NCI-H524 (cell line): ENCODE measurements at regions not wholly inside any gene's neighbourhood (a gene's known extent, or its start where the extent isn't known, plus 50 kb on each side); places are given as distances from the start of the nearest gene placed in this dataset.
"Not testable (repeated sequence)": the region's sequence is repeated elsewhere in the genome, so short reads cannot be mapped to it uniquely, and the experiment has no call there.

Source experiments
- DNase-seq, 2 experiments: peaks; one replicate each; lab custom pipeline; 2025; lab: John Stamatoyannopoulos, UW

DNA sequence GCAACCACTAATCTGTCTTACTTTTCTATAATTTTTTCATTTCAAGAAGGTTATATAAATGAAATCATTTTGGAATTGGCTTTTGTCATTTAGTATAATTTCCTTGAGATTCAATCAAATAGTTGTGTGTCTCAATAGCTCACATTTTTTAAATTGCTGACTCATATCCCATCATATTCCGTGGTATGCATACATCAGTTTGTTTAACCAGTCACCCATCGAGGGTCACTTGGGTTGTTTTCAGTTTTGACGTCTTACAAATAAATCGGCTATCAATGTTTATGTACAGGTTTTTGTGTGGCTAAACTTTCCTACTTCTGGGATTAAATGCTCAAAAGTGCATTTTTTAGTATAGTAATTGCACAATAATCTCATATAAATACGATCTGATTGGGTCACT is 185.5 kb downstream of the TAF11L14 start:
- DNase-seq = no peak

DNA sequence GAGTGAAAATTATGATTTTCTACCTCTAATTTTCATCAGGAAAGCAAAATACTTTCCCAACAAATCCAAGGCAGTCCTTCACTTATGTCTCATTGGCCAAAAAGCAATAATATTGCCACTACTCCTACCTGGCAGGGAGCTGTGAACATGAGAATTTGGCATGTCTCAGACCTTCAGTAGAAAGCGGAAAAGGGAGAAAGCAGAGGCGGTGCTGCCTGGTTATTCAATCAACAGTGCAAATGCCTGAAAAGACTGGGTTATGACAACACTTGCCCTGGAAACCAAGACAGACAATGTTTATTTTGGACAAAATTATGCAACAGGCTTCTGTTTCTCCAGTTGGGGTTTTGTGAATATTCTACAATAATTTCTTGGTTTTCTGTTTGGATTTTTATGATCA is 194.4 kb downstream of the TAF11L14 start:
- DNase-seq = no peak

DNA sequence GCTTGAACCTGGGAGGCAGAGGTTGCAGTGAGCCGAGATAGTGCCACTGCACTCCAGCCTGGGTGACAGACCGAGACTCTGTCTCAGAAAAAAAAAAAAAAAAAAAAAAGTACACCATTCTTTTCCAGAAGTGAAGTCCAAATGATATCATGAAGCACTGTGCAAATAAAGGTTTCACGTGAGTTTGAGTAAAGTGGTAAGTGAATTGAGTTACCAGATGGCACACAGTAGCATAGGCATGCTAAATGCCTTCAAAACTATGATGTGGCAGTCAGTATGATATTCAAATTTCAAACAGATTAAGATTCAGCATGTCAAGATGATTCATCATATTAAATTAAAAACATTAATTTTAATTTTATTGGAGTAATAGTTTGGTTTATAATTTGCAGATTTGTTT is 195.2 kb downstream of the TAF11L14 start:
- no peak for DNase-seq

DNA sequence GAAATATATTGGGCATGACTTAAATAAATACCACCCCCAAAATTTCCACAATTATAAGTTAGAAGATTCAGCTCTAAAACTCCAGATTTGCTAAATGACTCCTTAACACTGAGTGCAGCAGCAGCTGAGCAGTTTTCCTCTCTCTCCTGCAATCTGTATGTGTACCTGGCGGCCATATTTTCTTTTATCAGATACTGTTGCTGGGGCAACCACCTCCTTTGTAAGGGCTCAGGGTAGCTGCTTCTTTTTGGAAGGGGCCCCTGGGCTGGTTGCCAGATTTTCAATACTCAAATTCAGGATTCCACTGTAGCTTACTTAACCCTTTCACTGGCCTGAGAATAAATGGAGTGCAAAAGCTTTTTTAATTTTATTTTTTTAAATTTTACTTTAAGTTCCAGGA is 197.0 kb downstream of the TAF11L14 start:
- DNase-seq = peak; percentile 42 to 83

DNA sequence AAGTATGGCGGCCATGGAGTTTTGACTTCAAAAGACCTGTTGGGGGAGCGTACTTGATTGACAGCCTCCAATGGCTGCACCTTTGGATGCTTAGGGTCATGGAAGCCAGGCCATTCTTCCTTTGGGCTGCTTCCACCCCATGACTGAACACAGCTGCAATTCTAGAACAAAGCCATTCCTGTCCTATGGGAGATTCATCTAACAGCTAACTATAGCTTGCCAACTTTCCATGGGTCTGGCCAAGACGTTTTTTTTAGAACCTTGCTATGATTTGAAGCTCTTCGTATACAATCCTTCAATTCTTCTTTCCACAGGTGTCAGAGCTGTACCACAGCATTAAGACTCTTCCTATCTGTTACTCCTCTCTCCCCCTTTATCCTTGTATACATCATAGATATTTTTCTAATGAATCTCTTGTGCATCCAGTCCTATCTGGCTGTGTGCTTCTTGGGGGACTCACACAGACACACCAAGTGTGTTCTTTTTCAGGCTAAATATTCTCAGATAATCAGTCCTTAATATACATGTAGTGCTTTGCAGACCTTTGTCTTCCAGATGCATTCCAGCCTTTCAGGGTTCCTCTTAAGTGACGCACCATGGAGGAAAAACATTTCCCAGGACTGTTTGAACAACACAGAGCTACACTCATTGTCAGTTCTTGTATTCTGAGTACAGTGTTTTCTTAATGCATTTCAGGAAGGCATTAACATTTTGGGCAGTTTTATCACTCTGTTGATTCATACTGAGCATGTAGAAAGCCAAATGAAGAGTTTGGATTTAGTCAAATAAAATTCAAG is 198.9 kb downstream of the TAF11L14 start:
- DNase-seq = no peak

DNA sequence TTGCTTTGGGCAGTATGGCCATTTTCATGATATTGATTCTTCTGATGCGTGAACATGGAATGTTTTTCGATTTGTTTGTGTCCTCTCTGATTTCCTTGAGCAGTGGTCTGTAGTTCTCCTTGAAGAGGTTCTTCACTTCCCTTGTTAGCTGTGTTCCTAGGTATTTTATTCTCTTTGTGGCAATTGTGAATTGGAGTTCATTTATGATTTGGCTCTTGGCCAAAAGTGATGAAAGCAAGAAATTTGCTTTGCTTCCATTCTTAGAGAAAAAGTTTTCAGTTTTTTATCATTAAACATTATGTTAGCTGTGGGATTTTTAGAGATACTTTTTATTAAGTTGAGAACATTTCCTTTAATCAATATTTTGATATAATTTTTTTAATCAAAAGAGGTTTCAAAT is 203.5 kb downstream of the TAF11L14 start:
- DNase-seq = no peak

GRCh38 chr5:17838469-17838868 is 204.2 kb downstream of the TAF11L14 start:
- DNase-seq = no peak

- no peak for DNase-seq
Measured at GRCh38 chr5:17839848-17840247, 205.6 kb downstream of the TAF11L14 start.

DNA sequence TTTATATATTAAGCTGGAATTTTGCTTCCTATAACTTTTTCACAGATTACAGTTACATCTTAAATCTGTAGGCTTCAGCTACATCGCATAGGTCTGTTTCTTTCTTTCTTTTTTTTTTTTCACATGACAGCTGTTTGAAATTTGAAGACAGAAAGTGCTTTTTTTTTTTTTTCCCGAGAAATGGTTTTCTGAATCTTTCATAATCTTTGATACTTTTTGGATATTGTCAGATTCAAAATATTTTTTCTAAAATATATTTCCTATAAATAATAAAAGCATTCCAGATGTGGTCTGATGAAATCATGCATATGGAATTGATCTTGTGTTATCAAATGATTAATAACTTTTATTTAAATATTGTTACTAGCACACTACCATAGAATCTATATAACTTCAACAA is 212.2 kb downstream of the TAF11L14 start:
- DNase-seq = no peak

DNA sequence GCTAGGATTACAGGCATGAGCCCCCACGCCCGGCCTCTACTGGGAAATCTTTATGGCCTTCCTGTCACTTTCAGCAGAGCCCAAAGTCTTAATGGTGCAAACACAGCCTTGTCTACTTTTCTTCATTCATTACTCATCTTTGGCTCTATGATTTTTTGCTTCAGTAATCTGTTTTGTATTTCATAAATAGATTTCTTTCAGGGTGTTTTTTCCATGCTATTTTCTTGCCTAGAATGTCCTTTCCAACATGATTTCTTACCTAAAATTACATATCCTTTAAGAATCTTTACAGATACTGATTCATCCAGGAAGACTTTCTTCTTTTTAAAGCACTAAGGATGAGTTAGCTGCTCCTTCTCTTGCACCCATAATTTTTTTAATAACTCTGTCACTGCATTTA is 213.0 kb downstream of the TAF11L14 start:
- DNase-seq = no peak

DNA sequence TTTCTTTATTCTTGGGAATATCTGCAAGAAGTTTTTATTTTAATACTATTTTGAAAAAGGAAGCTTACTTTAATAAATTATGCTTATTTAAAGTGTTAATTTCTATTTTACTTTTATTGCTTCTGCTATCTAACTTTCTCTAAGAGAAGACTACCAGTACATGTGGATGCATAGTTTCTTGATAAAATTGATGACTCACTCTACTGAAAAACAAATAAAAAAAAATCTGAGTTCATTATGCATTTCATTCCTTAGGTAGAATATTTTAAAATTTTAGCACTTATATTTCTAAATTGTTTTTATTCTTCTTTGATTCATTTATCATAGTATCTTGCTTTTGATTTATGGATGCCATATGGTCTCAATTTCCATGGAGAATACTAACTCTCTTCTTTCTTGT is 217.9 kb downstream of the TAF11L14 start:
- no peak for DNase-seq

- no peak for DNase-seq
Measured at GRCh38 chr5:17852740-17853139, 218.5 kb downstream of the TAF11L14 start.

DNA sequence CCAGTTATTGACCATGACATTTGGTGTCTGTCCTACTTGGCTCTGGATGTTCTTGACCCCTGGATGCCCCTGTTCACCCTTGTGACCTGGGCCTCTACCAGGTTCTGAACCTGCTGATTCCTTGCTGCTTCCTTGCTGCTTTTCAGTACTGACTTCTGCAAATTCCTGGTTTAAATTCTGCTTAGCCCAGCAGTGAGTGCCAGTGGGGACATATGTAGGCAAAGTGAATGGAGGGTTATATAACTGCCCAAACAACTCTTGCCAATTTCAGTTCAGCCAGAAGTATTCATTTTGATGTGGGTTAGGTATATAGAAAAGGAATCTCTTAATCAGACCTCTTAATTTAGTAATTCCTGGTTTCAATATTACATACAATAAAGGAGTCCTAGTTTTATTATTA is 220.6 kb downstream of the TAF11L14 start:
- DNase-seq = no peak

- DNase-seq = peak in 1 of 2 experiments; percentile 10
Measured at GRCh38 chr5:17860660-17861315, 226.5 kb downstream of the TAF11L14 start.

GRCh38 chr5:17864903-17865302 is 230.6 kb downstream of the TAF11L14 start:
- DNase-seq = not testable (repeated sequence)

- DNase-seq = not testable (repeated sequence)
Measured at GRCh38 chr5:17865966-17866365, 231.7 kb downstream of the TAF11L14 start.

- DNase-seq = no peak
Measured at GRCh38 chr5:17872204-17872603, 237.9 kb downstream of the TAF11L14 start.

GRCh38 chr5:17878541-17878940 is 244.3 kb downstream of the TAF11L14 start:
- no peak for DNase-seq

DNA sequence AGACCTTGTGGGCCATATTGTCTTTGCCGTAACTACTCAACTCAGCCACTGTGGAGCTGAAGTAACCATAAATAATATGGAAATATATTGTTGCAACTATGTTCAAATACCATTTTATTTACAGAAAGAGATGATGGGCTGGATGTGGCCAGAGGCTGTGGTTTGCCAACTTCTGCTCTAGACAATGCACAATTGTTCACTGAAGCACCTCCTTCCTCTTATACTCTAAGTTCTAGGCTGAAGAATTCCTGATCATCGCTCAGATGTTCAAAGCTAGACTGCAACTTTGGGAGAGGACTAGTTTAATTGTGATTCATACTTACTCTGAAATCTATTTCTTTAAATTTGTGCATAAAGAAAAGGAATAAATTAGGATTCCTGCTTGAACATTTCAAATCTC is 245.0 kb downstream of the TAF11L14 start:
- no peak for DNase-seq

DNA sequence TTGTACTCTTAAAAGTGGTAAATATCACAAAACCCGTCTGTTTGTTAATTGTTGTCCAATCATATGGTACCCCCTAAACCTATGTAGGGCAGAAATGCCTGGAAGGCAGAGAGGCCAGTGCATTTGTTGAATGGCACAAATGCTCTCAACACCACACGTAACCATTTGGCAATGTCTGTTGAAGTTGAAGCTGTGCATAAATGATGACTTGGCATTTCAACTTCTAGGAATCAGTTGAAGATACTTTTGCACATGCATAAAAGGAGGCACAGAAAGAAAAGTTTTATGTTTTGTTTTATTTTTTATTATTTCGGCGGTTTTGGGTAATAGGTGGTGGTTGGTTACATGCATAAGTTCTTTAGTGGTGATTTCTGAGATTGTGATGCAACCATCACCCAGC is 246.6 kb downstream of the TAF11L14 start:
- no peak for DNase-seq

- peak; percentile 95 to 96 for DNase-seq
Measured at GRCh38 chr5:17882760-17883488, 248.7 kb downstream of the TAF11L14 start.

- DNase-seq = peak in 1 of 2 experiments; percentile 43
Measured at GRCh38 chr5:17888155-17888554, 253.9 kb downstream of the TAF11L14 start.

- peak in 1 of 2 experiments; percentile 51 for DNase-seq
Measured at GRCh38 chr5:17890501-17890900, 256.2 kb downstream of the TAF11L14 start.
